GM18498 (cell line): ENCODE measurements at regions not wholly inside any gene's neighbourhood (a gene's known extent, or its start where the extent isn't known, plus 50 kb on each side); places are given as distances from the start of the nearest gene placed in this dataset.

Experiments
- ATAC-seq: cut with Tn5 transposase; IDR thresholded peaks from one replicate; pipeline ENCODE4 v1.9.1; 2021; ENCODE audit warnings: mild to moderate bottlenecking, moderate library complexity; ENCODE audit not compliant: unreplicated experiment

GRCh38 chr22:27452922-27453321 is 348.6 kb downstream of the MN1 start:
- no peak for ATAC-seq

GRCh38 chr22:27453725-27454124 is 347.8 kb downstream of the MN1 start:
- no peak for ATAC-seq

DNA sequence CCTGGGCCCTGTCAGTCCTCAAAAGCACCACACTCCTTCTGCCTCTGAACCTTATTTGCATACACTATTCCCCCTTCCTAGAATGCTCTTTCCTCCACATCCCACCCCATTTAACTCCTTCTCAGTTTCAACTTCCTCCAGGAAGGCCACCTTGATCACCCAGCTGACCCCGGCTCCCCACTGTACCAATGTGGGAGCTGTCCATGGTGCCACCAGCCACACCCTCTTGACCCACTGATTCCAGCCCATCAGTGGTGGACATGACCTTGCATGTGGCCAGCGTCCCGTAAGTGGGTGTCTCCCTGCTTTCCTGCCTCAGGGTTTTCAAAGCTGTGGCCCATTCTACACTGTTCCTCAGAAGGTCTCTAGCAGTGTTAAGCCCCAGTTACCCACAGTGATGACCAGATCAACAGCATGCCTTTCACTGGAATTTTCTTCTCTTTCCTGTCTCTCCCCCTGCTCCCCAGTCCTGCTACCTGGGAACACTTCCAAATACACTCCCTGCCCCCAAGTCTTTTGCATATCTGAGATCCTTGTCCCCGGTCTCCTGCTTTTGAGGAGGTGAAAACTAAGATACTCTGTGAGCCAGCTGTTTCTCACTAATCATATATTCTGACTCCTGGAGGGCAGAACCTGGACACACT is 346.6 kb downstream of the MN1 start:
- ATAC-seq = no peak

- ATAC-seq = no peak
Observed at GRCh38 chr22:27455526-27455925, 346.0 kb downstream of the MN1 start.

- no peak for ATAC-seq
Observed at GRCh38 chr22:27456696-27457503, 344.7 kb downstream of the MN1 start.

DNA sequence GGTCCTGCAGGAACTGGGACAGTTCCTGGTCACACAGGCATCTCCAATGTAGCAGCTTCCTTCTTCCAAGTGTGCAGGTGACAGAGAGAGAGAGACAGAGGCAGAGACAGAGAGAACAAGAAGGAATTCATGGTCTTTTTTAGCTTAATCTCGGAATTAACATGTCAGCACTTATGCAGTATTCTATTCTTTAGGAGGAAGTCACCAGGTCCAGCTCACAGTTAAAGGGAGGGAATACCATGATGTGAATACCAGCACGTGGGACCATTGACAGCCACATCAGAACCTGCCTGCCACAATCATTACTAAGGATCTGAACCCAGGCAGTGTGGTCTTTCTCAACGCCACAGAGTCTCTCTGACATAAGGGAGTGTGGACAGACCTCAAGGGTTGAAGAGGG is 341.6 kb downstream of the MN1 start:
- ATAC-seq = no peak

DNA sequence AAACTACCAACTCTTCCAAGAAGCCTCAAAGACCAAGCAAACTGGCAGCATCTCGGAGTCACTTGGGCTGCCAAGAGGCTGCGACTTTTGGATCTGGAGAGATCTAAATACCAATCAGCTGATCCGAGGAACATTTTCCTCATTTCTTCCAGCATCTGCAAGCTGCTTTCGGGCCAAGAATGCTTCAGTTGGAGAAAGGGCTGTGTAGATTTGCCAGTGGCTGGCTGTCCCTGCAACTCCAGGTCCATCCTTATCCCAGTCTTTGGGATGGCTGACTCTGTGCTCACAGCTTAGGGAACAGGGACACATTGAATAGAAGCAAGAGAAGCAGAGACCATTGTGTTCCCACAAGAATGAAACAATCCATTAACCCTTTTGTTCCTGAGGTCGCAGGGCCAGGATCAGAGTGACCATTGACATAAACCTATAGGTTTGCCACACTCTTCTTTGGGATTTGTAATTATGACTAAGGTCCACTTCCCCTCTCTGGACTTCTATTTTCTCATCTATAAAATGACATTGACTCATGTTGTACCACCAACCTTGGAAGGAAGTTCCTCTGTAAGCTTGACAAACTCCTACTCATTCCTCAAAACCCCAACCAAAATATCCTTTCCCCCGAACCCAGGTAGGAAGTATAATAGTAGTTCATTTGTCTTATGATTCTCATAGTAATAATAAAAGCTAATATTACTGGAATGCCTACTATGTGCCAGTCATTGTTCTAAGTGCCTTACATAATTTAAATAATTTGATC is 340.8 kb downstream of the MN1 start:
- ATAC-seq = no peak

- no peak for ATAC-seq
Observed at GRCh38 chr22:27461470-27461869, 340.1 kb downstream of the MN1 start.

DNA sequence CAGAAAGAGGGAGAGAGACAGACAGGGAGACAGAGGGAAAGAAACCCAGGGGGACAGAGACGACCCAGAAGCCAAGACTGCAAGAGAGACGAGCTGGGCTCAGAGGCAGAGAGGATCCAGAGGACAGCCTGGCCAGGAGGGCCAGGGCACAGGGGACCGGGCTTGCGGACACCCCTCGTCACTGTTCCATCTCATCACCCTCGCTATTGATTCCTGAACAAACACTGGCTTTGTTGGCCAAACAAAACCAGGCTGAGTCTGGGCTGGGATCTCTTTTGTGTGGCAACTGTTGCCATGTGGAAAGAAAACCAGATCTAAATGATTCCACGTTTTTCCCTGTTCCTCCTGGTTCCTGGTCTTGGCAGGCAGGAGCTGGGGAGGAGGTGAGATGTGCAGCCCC is 339.4 kb downstream of the MN1 start:
- no peak for ATAC-seq

- ATAC-seq = no peak
Observed at GRCh38 chr22:27463121-27463660, 338.4 kb downstream of the MN1 start.

GRCh38 chr22:27466229-27466628 is 335.3 kb downstream of the MN1 start:
- no peak for ATAC-seq

DNA sequence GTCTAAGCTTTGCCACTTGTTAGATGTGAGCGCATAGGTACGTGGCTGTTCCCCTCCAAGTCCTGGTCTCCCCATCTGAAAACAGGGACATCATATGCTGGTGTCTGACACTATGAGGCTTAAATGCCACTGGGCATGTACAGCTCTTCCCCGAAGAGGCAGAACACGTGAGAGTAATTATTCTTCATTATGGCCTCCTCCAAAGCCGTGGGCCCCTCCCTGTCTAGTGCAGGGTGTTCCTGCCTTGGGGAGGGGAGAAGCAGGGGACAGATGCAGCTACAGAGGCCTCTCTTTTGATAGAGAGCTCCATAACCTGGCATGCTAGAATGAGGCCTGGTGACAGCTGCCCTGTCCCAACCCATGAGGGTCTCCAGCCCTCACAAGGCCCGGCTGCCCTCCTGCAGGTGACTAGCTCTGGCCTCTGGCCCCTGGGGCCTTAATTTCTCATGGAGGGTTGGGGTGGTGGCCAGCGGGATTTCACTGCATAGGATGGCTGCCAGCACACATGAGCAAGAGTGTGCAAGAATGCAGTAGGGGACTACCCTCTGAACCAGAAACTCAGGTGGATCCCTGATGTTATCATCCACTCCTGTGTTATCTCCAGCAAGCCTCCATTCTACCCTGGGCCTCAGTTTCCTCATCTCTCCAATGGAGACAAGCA is 334.6 kb downstream of the MN1 start:
- ATAC-seq = no peak

DNA sequence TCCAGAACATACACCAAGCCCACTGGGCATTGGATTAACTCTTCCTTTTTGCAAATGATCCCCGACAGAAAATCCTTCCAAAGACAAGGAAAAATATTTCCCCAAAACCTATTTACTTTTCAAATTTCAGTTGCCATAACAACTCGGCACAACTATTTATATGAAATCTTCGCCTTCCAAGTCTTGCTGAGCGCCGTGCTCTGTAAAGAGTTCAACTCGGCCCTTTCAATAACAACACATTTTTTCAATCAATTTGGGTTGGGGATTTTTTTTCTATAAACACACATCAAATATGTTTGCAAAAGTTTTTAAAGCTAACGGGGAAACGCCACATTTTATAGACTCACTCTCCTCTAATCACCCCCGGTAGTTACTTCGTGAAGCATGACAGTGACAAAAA is 333.8 kb downstream of the MN1 start:
- no peak for ATAC-seq

DNA sequence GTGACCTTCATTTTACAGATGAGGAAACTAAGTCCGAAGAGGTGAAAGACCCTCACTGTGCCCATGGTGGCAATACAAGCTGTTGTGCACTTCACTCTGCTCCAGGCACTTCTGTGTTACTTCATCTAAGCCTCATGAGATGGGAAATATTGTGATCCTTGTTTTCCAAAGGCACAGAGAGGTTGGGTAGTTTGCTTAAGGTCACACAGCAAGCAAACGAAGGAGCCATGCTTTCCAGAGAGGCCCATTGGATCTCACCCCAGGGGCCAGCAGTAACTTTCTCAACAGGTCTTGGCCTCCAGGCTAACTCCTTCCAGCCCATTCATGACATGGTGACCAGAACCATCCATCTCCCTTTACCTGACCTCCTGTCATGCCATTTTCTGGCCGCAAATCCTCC is 332.8 kb downstream of the MN1 start:
- ATAC-seq = no peak

GRCh38 chr22:27470169-27470772 is 331.3 kb downstream of the MN1 start:
- no peak for ATAC-seq

DNA sequence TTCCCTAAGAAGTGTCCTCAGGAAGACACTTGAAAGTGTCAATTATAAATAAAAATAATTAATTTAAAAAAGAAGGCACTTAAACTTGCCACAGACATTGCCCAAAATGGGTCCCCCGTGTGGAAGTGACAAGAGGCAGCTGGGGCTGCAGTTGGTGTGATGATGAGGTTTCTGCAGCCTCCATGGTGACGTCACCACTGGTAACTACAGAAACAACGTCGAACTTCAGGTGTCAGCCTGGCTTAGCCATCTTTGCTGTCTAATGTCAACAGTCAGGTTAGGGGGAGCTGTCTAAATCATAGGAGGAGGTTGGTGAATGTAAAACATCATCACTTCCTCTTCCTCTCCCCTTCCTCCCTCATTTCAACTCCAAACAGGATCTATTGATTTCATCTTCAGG is 328.6 kb downstream of the MN1 start:
- no peak for ATAC-seq

DNA sequence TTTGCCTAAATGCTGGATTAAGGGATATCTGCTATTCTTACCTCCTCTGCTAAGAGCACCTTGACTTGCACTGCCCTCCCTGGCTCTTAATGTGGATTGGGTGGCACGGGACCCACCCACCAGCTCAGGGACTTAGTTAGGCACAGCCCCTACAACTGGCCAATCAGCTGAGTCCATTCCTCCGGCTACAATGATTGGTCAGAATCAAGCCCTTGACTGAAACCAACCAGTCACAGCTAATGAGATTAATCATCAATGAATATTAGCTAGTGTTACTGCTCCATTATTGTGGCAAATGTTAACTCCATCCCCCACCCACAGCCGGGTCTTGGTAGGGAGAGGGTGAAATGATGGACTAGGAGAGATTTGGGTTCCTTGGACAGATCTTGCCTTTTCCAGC is 328.0 kb downstream of the MN1 start:
- ATAC-seq = no peak

DNA sequence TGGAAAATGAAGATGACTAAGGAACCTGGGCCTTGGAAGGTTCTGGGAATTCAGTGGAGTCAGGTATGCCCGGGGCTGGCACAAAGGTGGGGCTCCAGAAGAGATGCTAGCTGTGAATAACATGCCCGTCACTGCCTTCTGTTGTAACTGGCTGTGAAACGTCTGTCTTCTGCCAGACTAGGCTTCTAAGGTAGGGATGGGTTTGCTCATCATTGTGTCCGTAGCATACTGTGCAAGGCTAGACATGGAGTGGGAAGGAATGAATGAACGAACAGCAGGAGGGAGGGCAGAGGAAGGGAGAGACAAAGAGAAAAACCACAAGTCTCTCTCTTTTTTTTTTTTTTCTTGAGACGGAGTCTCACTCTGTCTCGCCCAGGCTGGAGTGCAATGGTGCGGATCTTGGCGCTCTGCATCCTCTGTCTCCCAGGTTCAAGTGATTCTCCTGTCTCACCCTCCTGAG is 327.4 kb downstream of the MN1 start:
- no peak for ATAC-seq

DNA sequence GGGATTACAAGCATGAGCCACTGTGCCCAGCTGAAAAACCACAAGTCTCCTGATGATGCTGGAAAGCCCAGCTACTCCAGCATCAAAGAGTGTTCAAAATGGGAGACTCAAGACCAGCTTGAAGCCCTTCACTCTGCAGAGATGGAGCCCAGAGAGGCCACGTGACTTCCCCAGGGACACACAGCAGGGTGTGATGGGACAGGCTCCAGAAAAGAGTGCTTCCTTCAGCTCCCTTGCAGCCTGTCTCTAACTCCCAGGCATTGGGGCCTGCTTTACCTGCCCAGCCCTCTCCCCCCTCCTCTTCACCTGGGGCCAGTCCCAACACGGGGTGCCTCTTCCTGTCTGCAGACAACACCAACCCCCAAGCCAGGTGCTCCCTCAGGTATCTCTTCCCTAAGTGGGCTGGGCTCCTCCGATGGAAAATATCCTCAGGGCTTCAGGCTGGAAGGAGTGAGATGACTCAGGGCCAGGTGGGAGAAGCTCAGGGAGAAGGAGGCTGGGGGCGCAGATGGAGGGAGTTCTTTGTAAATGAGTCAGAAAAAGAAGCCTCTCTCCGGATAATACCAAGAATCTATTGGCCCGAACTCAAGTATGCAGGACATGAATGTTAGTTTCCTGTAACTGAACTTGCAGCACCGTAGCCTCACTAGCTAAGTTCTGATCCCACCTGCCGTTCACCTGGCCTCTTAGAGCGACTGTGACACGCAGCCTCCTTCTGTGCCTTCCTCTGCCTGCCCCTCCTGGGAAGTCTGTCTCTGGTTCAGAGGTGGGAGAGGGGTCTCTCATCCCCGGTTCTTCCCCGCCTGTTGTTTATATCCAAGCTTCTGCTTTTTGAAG is 326.6 kb downstream of the MN1 start:
- no peak for ATAC-seq

DNA sequence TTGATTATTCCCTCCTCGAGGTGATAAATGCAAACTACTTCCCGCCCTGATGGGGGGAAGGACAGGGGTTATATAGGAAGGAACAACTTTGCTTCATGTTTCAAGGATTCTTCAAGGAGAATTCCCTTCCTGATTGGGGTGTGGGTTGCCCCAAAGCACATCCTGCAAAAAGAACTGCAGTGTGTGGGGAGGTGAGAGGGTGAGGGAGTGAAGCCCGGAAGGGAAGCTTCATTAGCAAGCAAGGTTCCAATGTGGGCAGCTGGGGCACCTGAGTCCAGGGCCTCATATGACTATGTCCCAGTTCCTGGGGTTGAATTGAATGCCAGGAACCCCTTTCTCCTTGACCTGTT is 326.0 kb downstream of the MN1 start:
- no peak for ATAC-seq
